ENCODE measurements at regions not wholly inside any gene's neighbourhood (a gene's known extent, or its start where the extent isn't known, plus 50 kb on each side); places are given as distances from the start of the nearest gene placed in this dataset.
A peak's percentile ranks its signal among the peaks of the same experiment; 100 is the strongest.
"Not testable (repeated sequence)": the region's sequence is repeated elsewhere in the genome, so short reads cannot be mapped to it uniquely, and the experiment has no call there.

- DNase-seq = no peak
These were observed 108.6 kb upstream of the VRK1 start for GRCh38 chr14:96688629-96689028.

DNA sequence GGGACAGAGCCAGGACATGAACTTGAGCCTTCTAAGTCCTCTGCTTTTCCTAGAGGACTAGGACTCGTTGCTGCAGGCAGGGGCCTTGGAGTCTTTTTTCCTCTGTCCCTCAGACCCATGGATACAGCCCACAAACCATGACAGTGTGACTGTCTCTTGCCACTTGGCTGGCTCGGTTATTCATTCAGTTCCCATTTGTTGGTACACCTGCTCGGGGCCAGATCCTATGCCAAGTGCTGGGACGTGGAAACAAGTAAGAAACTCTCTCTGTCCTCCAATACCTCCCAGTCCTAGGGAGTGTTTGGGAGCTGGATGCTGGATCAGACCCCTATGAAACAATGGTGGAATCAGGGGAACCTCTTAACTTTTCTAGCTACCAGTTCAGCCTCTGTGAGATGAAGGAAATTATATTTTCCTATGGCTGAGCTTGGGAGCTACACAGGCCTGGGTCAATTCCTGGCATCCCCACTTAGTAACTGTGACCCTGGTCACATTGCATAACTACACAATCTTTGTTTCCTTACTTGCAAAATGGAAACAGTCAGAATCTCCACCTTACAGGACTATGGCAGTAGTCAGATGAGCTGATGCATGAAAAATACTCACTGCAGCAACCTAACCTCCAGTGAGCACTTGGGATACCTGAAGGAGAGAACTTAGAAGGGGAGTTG lies 106.3 kb upstream of the VRK1 start:
- DNase-seq = no peak

GRCh38 chr14:96693252-96693820 lies 103.8 kb upstream of the VRK1 start:
- peak; percentile 71 for DNase-seq

GRCh38 chr14:96693987-96694386 lies 103.2 kb upstream of the VRK1 start:
- DNase-seq = no peak

DNA sequence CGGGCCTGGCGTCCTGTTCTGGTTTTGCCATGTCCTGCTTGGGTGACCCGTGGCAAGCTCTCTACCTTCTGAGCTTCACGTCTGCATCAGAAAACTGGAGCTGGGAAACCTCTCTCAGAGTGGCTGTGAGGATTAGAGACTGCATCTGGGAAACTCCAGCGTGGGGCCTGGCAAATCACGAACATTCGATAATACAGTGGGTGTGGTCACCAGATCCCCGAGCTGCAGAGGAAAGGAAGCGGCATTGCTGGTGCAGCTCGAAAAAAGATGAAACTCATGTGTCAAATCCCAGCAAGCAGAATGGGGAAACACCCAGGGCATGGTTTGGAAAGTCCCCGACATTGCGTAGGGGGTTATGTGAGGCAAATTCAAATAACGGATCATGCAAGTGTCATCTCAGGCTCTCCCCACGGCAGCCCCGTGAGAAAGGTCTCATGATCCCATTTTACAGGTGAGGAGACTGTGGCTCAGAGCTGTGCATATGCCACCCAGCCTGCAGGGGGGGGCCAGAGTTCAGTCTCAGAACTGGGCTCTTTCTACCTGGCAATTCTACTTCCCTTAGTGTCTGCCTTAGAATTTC lies 98.1 kb upstream of the VRK1 start:
- DNase-seq = no peak

- DNase-seq = no peak
These were observed 97.5 kb upstream of the VRK1 start for GRCh38 chr14:96699666-96700065.

GRCh38 chr14:96702831-96703230 lies 94.4 kb upstream of the VRK1 start:
- DNase-seq = no peak

DNA sequence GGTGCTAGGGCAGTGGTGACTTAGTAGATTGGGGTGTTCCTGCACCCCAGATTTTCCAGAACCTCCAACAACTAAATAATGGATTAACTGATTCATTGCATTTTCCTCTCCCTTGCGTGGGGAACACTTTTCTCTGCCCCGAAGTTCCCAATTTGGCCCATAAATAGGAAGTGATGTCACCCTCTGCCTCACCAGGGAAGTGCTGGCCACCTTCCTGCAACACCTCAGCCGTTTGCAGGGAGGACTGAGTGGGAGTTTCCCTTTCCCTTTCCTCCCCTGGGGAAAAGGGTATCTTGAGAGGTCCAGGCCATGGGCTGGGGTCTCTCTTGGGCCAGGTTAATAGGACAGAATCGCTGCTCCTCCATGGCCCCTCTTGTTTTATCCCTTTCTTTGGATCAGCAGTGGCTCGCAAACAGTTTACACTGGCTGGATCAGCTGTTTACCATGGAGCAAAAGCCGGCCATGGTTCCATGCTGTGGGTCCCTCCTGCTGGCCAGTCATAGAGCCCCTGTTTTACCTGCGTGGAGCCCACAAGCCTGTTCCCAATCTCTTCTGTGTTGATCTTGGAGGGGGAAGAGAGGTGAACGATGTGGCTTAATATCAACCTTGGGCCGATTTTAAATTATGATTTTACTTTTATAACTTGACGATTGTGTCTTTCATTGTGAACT lies 91.6 kb upstream of the VRK1 start:
- DNase-seq = no peak

DNA sequence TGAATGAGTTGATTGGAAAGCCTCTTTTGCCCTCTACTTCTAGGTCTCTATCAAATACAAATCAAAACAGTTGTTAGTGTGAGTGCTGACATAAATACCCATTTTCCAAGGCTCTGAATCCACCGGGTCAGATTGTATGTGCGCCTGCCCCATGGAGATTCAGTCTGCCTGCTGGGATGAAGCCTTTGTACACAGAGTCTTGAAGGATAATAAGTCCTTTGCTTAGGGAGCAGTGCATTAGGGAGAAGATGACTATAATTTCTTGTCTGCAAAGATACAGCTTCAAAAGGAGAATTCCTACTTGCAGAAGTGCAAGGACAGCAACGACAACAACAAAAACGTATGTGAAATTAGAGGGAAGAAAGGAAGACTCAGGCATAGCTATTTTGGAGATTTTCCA lies 90.3 kb upstream of the VRK1 start:
- DNase-seq = no peak

DNA sequence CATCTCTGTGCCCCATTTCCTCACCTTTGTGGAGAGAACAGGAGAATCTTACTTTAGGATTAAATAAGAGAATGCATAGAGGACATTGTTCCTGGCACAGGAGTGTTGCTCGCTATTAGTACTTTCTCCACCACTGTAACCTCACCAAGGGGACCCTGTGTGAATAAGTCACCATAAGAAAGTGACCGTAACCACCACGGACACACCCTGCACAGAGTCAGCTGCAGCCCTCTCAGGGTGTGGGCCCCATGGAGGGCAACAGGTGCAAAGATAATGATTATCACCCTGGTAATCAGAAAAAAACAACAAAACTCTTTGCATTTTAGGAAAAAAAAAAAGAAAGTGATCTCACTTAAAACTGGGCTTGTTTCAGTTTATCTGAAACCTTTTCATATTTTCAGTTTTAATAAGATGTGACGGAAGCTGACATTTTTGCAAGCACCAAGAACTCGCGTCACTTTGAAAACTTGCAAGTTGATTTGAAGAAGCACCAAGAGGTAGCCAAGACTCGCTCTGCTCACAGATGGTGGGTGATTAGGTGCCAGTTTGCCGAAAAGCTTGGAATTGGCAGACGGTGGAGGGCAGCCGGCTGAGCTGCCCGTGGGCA lies 87.0 kb upstream of the VRK1 start:
- no peak for DNase-seq

GRCh38 chr14:96711559-96712267 lies 85.5 kb upstream of the VRK1 start:
- DNase-seq = peak; percentile 58

DNA sequence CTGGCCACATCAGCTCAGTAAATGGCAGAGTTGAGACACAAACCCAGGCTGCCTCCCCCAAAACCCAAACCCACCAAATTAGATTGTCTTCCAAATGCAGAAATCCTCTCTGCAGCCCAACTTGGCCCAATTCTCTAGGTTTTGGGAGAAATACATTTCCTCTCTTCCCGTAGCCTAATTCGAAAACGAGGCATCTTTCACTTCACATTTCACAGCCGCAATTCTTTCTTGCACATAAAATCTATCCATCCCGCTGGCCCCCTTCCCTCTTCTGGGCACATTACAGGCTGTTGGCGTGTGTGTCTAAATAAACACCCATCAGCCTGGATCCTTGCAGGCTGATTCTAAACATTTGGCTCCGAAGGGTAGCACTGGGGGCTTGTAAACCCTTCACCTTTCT lies 83.8 kb upstream of the VRK1 start:
- DNase-seq = no peak

GRCh38 chr14:96714537-96714936 lies 82.6 kb upstream of the VRK1 start:
- DNase-seq = not testable (repeated sequence)

GRCh38 chr14:96717116-96717515 lies 80.1 kb upstream of the VRK1 start:
- no peak for DNase-seq

- DNase-seq = no peak
These were observed 78.8 kb upstream of the VRK1 start for GRCh38 chr14:96718407-96718806.

GRCh38 chr14:96720702-96721101 lies 76.5 kb upstream of the VRK1 start:
- DNase-seq = not testable (repeated sequence)

DNA sequence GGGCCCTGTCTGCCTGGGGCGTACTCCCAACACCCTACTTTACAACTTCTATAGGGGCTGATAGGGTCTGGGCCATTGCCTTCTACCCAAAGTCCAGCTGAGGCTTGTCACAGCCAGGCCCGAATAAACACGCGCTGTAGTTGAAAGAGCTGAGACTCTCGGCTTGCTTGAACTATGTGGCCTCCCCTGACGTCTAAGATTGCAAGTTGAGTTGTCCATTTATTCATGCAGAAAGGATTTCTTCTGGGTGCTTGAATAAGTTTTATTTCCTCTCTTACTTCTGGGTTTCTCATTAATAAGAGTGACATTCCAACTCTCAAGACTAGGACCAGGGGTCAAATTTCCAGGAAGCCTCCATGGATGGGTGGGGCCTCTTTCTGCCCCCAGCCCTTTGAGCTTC lies 74.4 kb upstream of the VRK1 start:
- DNase-seq = no peak

DNA sequence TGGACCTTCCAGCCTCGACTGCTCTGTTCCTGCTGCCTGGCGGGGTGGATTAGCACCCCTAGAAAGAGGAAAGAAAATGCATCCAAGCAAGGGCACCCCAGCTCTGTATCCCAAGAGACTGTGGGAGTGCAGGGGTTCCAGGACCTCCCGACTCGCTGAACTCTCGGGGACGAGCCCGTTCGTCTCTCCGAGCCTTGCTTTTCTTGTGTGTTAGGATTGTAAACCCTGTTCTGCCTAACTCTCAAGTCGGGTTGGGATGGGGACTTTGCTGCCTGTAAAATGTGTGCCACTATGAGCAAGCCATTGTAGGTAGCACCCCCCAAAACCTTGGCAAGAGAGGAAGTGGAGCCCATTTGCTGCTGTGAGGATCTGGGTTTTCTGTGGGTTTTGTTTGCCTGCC lies 73.2 kb upstream of the VRK1 start:
- no peak for DNase-seq

DNA sequence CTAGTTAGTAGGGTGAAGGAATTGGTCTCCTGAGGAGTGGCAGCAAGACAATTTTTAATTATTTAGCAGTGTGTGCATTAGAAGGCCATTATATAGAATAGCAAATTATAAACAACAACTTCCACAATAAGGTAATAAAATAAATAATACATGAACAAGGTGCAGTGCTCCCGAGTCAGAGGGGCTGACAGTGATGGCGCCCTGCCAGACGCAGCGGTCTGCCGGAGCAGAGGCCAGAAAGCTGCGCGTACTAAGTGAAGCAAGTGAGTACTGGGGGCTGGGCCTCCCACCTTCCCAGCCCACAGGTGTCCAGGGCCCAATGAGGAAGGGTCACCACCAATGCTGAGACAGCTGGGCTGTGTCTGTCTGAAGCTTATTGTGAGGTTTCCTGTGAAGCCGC lies 72.0 kb upstream of the VRK1 start:
- no peak for DNase-seq

- no peak for DNase-seq
These were observed 70.1 kb upstream of the VRK1 start for GRCh38 chr14:96727073-96727472.

- no peak for DNase-seq
These were observed 69.7 kb upstream of the VRK1 start for GRCh38 chr14:96727491-96727890.

- DNase-seq = no peak
These were observed 69.0 kb upstream of the VRK1 start for GRCh38 chr14:96727980-96728717.
